Islet precursor cell (in vitro differentiated cells): ENCODE measurements at regions not wholly inside any gene's neighbourhood (a gene's known extent, or its start where the extent isn't known, plus 50 kb on each side); places are given as distances from the start of the nearest gene placed in this dataset.

ENCODE experiments used
- DNase-seq: peaks from one replicate; pipeline ENCODE4 v3.0.0-alpha.2; 2018

- no peak for DNase-seq
These were observed 66.6 kb downstream of the TNFAIP3 start for GRCh38 chr6:137933696-137934095.

DNA sequence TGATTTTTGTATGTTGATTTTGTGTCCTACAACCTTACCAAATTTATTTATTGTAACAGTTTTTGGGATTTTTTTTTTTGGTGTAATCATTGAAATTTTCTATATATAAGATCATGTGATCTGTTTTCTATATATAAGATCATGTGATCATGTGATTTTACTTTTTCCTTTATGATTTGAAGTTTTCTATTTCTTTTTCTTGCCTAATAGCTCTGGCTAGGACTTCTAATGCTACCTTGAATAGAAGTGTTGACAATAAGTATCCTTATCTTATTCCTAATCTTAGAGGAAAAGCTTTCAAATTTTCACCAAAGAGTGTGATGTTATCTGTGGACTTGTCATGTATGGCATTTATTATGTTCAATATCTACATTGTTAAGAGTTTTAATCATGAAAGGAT lies 69.7 kb downstream of the TNFAIP3 start:
- no peak for DNase-seq

GRCh38 chr6:137937834-137938233 lies 70.8 kb downstream of the TNFAIP3 start:
- DNase-seq: no peak

DNA sequence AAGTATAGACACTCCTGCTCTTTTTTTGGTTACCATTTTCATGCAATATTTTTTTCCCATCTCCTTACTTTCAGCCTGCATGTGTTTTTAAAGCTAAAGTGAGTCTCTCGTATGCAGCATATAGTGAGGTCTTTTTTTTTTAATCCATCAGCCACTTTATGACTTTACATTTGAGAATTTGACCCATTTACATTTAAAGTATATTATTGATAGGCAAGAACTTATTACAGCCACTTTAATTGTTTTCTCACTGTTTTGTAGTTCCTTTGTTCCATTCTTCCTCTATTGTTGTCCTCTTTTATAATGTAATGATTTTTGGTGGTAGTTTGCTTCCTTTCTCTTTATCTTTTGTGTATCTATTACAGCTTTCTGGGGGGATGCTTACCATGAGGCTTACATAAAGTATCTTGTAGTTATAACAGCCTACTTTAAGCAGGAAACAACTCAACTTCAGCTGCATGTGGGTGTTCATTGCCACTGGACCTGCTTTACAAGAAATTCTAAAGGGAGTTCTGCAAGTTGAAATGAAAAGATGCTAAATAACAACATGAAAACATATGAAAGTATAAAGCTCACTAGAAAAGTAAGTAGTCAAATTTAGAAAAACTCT lies 71.8 kb downstream of the TNFAIP3 start:
- no peak for DNase-seq

GRCh38 chr6:137941995-137942394 lies 74.9 kb downstream of the TNFAIP3 start:
- no peak for DNase-seq

GRCh38 chr6:137942736-137943135 lies 75.7 kb downstream of the TNFAIP3 start:
- DNase-seq: no peak

GRCh38 chr6:137944381-137944780 lies 77.3 kb downstream of the TNFAIP3 start:
- peak; percentile 68 for DNase-seq

GRCh38 chr6:137944793-137945498 lies 77.9 kb downstream of the TNFAIP3 start:
- no peak for DNase-seq

DNA sequence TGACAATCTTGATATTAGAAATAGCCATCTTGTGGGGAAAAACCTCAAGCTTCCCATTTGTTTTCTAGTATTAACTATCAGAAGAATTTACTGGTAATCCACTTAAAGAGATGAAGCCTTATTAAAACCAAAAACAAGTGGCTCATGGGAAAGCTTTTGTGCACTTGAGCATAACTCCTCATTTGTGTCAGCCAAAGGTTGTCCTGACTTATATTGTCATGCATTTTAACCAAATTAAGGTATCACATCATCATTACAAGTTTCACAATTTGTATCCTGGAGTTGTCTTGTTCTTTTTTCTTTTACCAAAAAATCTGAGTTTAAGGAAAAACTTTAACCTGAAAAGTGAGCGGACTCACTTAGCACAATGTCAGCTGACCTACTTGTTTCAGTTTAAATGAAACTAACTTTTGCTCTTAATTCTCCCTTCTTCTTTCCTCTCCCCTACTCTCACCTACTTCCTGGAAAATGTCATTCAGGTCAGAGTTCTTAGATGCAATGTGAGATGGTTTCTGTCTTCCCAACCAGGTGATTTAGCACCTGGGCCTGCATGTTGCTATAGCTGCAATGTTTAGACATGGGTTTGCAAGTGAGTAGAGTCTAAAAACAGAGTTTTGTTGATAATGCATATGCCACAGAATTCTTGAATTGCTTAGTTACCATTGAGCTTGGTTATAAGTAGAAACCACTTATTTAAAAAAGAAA lies 82.8 kb downstream of the TNFAIP3 start:
- no peak for DNase-seq

DNA sequence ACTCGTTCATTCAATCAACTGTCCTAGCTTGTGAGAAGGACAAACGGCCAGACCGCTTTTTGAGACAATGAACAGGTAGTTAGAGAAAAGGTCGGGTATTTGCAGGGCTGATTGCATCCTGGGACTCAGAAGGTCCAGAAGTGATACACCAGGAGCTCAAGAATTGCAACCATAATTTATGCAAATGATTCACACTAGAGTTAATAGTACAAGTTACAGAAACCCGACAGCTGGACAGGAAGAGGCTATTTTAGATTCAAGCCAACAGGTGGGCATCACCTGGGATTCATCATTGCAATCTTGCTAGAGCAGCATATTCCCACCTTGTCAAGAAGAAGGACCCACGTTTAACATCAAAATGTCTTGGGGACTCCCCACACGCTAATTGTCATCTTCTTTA lies 83.5 kb downstream of the TNFAIP3 start:
- DNase-seq: no peak

GRCh38 chr6:137951064-137951597 lies 84.1 kb downstream of the TNFAIP3 start:
- no peak for DNase-seq

- DNase-seq: no peak
These were observed 85.2 kb downstream of the TNFAIP3 start for GRCh38 chr6:137952247-137952646.

GRCh38 chr6:137953761-137954160 lies 86.7 kb downstream of the TNFAIP3 start:
- no peak for DNase-seq

DNA sequence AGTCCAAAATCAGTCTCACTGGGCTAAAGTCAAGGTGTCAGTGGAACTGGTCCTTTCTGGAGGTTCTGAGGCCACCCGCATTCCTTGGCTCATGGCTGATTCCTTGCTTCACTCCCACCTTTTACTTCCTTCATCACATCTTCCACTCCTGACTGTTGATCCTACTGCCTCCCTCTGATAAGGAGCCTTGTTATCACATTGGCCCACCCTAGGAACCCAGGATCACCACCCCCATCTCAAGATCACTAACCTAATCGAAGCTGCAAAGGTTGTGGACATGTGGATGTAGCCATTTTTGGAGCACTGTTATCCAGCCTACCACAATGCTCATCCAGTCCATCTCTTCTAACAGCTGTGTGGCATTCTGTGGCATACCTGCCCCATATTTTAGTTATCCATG lies 87.2 kb downstream of the TNFAIP3 start:
- DNase-seq: no peak

DNA sequence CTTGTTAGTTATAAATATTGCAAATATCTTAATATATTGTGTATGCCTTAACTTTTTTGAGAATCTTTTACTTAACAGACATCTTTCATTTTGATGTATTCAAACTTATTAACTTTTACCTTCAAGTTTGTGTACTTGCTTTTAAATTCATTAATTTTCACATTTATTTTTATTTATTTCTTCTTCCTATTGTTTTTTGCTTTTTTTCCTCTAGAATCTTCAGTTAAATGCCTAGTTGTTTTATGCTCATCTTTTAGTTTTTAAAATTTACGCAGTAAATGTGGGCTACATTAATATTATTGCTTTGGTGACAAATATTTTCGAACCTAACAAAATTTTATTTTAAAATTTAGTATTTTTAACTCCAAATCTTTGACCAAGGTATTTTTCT lies 89.0 kb downstream of the TNFAIP3 start:
- no peak for DNase-seq

DNA sequence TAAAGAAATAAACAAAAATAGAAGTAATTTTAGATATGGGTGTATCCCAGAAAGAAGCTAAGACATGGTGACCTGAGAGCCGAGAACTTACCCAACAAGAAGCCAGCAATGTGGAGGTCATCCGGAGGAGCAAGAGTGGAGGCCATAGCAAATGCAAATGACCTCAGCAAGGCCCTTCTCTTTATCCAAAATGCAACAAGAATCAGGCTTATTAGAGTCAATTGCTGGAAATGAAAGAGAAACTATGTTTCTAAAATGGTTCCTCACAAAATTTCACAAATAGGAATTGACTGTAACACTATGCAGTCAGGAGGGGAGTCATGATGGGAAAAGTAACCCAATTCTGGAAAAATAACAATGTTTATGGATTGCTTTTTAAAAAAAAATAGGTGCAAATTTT lies 90.4 kb downstream of the TNFAIP3 start:
- DNase-seq: no peak

DNA sequence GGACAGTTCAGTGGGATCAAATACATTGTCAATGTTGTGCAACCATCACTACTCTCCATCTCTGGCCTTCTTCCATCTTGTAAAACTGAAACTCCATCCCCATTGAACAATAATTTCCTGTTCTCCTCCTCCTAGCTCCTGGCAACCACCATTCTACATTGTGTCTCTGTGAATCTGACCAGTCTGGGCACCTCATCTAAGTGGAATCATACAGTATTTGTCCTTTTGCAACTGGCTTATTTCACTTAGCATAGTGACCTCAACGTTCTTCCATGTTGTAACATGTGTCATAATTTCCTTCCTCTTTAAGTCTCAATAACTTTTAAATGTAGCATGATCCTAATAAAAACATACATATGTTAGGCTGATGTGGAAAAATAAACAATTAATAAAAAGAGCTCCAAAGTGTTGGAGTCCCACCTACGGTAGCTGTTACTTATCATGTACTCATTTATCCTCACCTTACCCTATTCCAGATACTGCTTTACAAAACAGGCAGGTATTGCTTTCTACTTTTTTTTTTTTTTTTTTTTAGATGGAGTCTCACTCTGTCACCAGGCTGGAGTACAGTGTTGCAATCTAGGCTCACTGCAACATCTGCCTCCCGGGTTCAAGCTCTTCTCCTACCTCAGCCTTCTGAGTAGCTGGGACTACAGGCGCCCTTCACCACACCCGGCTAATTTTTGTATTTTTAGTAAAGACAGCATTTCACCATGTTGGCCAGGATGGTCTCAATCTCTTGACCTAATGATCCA lies 91.9 kb downstream of the TNFAIP3 start:
- no peak for DNase-seq

GRCh38 chr6:137962725-137963124 lies 95.7 kb downstream of the TNFAIP3 start:
- DNase-seq: no peak

DNA sequence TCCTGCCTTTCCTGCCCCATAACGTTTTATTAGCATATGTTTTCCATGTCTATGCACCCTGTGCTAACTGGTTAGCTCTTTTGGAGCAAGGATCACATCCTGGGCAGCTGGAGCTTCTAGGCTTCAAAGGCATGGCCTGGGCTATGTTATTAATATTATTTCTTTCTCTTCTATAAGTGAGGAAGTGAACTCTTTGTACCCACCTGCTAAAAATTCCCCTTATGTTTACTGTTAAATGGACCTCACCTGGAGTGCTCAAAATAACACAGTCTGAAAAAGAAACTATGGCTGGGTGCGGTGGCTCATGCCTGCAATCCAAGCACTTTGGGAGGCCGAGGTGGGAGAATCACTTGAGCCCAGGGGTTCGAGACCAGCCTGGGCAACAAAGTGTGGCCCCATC lies 97.8 kb downstream of the TNFAIP3 start:
- DNase-seq: no peak

GRCh38 chr6:137967689-137968454 lies 100.8 kb downstream of the TNFAIP3 start:
- no peak for DNase-seq

DNA sequence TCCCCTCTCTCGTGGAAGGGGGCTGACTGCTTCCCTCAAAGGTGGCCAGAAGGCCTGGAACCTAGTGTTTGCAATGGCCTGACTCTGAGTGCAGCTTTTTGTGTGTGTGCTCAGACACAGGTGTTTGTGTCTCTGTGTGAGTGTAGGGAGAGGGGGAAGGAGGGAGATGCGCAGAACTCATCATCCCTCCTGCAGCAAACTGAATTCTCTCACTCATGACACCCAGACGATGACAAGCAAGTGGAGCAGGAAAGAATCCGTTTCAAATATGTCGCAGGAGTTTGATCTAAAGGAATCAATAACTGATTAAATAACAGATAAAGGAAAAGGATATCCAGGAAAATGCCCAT lies 101.4 kb downstream of the TNFAIP3 start:
- no peak for DNase-seq

GRCh38 chr6:137968901-137969300 lies 101.8 kb downstream of the TNFAIP3 start:
- no peak for DNase-seq

GRCh38 chr6:137969874-137970273 lies 102.8 kb downstream of the TNFAIP3 start:
- no peak for DNase-seq
